Transverse colon (tissue), 4 donors: ENCODE measurements at regions not wholly inside any gene's neighbourhood (a gene's known extent, or its start where the extent isn't known, plus 50 kb on each side); places are given as distances from the start of the nearest gene placed in this dataset.

Source experiments
- DNase-seq: peaks from one replicate; pipeline ENCODE4 v3.0.0-alpha.2; 2019
- H3K27ac ChIP-seq, 4 donors: fragments of 200-600 bp; sonication (generic); 2 replicates each; pipeline ENCODE4 v1.5.1; 2016 to 2018; ENCODE audit warnings: inconsistent platforms in 4 of 4
- H3K27me3 ChIP-seq: fragments of 200-600 bp; sonication (generic); 2 replicates; pipeline ENCODE4 v1.5.1; 2017; ENCODE audit warnings: inconsistent platforms
- H3K36me3 ChIP-seq, 4 donors: fragments of 200-600 bp; sonication (generic); 2 replicates each; pipeline ENCODE4 v1.5.1; 2017 to 2019; ENCODE audit warnings: inconsistent platforms in 4 of 4
- H3K4me1 ChIP-seq, 4 donors: fragments of 200-600 bp; sonication (generic); 2 replicates each; pipeline ENCODE4 v1.5.1; 2017 to 2020; ENCODE audit warnings: inconsistent platforms in 4 of 4
- H3K4me3 ChIP-seq, 4 donors: fragments of 200-600 bp; sonication (generic); 1 replicate in 1 of 4; 2 replicates in 3 of 4; pipeline versions ENCODE4 v1.5.1 to v1.6.1; 2017 to 2019; ENCODE audit warnings: inconsistent platforms in 4 of 4
- H3K9me3 ChIP-seq, 2 donors: fragments of 200-600 bp; sonication (generic); 2 replicates each; pipeline ENCODE4 v1.5.1; 2017 to 2019; ENCODE audit warnings: inconsistent platforms in 2 of 2
- CTCF ChIP-seq, 5 experiments: fragments of 200-600 bp in 3 of 5; fragments of 450-650 bp in 2 of 5; sonication (generic) in 3 of 5; IDR thresholded peaks; 1 replicate in 2 of 5; 2 replicates in 3 of 5; pipeline ENCODE4 v1.5.1; 2016 to 2017; ENCODE audit warnings: antibody characterized with exemption in 5 of 5, inconsistent platforms in 3 of 5, mild to moderate bottlenecking in 2 of 5, moderate library complexity in 1 of 5
- EP300 ChIP-seq: sonication (generic); formaldehyde crosslinking; IDR thresholded peaks from one replicate; pipeline ENCODE4 v1.6.1; 2017; ENCODE audit warnings: antibody characterized with exemption, low read depth
- POLR2A ChIP-seq: fragments of 450-650 bp; IDR thresholded peaks from one replicate; pipeline ENCODE4 v1.6.1; 2016; ENCODE audit warnings: antibody characterized with exemption, mild to moderate bottlenecking, moderate library complexity
- POLR2AphosphoS5 ChIP-seq, 3 donors: sonication (generic); formaldehyde crosslinking; IDR thresholded peaks; one replicate each; pipeline ENCODE4 v1.6.1; 2016; ENCODE audit warnings: antibody characterized with exemption in 3 of 3
- WGBS, 2 donors: methylation state at CpG; one replicate each; pipeline ENCODE4 v1.1.5; 2018; ENCODE audit warnings: low coverage in 1 of 2; 5-methylcytosine and 5-hydroxymethylcytosine counted together
- in situ Hi-C, 4 donors: fragments of 200-750 bp; cut with MboI; loops; one replicate each; pipeline versions ENCODE4 v1.15.0 to v1.15.1; 2017; ENCODE audit warnings: low sequenced_read_pairs in 3 of 4, low pct_ligation_motif_present in 1 of 4, low pct_unique_long_range_greater_than_20kb in 1 of 4
- intact Hi-C: fragments of 100-400 bp; cut with DNase I; formaldehyde crosslinking; loops from one replicate; pipeline ENCODE4 v1.15.1; 2023; ENCODE audit warnings: low total_unique reads

GRCh38 chr15:95816591-95816990, 513.9 kb upstream of the NR2F2 start:
- no peak for DNase-seq
- TF ChIP-seq EP300 (no peak), POLR2A (no peak)
- in situ Hi-C loops (no loop called here), intact Hi-C loops (no loop called here)
- no peaks in the 10 kb centered on the region for H3K4me1 ChIP-seq
- H3K27me3 ChIP-seq: no peaks in the 10 kb centered on the region
- no peaks in the 10 kb centered on the region for H3K36me3 ChIP-seq
- no peak overlapping the region for H3K4me3 ChIP-seq
- no peaks in the 10 kb centered on the region for H3K9me3 ChIP-seq
- 86 to 95% methylated on average over 4 of the region's 4 CpGs for WGBS, 2 donors
- no peak overlapping the region for H3K27ac ChIP-seq

- in situ Hi-C loops: no loop called here
- intact Hi-C loops: no loop called here
- no peak for TF ChIP-seq EP300
- no peak for TF ChIP-seq CTCF (IDR thresholded peaks at IDR 0.05)
- no peak for TF ChIP-seq POLR2A
- no peak for TF ChIP-seq POLR2AphosphoS5 (IDR thresholded peaks at IDR 0.05)
Measured at GRCh38 chr15:95822961-95823360, 507.5 kb upstream of the NR2F2 start.

GRCh38 chr15:95825208-95825607, 505.3 kb upstream of the NR2F2 start:
- Histone ChIP-seq H3K27ac (no peak overlapping the region), H3K36me3 (no peaks in the 10 kb centered on the region), H3K27me3 (no peaks in the 10 kb centered on the region), H3K9me3 (no peaks in the 10 kb centered on the region), H3K4me1 (no peaks in the 10 kb centered on the region), H3K4me3 (no peak overlapping the region)
- intact Hi-C loops (no loop called here), in situ Hi-C loops (no loop called here)
- no peak for DNase-seq
- no peak for TF ChIP-seq POLR2AphosphoS5 (IDR thresholded peaks at IDR 0.05)
- no peak for TF ChIP-seq CTCF (IDR thresholded peaks at IDR 0.05)
- no peak for TF ChIP-seq POLR2A
- TF ChIP-seq EP300: no peak
- 74 to 86% methylated on average over 2 of the region's 2 CpGs for WGBS, 2 donors

More at GRCh38 chr15:95822961-95823360, 507.5 kb upstream of the NR2F2 start:
- H3K4me3 ChIP-seq: no peak overlapping the region
- H3K36me3 ChIP-seq: no peaks in the 10 kb centered on the region
- H3K27ac ChIP-seq: no peak overlapping the region
- no peak for DNase-seq
- WGBS, 2 donors: 38 to 72% methylated on average over 3 to 7 of the region's 7 CpGs
- H3K27me3 ChIP-seq: no peaks in the 10 kb centered on the region
- no peaks in the 10 kb centered on the region for H3K9me3 ChIP-seq
- no peaks in the 10 kb centered on the region for H3K4me1 ChIP-seq

GRCh38 chr15:95825671-95826411, 504.7 kb upstream of the NR2F2 start:
- H3K27ac ChIP-seq: no peak overlapping the region
- H3K9me3 ChIP-seq: no peaks in the 10 kb centered on the region
- intact Hi-C loops: no loop called here
- no peak for DNase-seq
- in situ Hi-C loops: no loop called here
- TF ChIP-seq POLR2AphosphoS5 (IDR thresholded peaks at IDR 0.05): no peak
- TF ChIP-seq CTCF (IDR thresholded peaks at IDR 0.05): no peak
- TF ChIP-seq POLR2A: no peak
- TF ChIP-seq EP300: no peak
- no peaks in the 10 kb centered on the region for H3K4me1 ChIP-seq
- 52 to 54% methylated on average over 4 to 8 of the region's 8 CpGs for WGBS, 2 donors
- H3K4me3 ChIP-seq: no peak overlapping the region
- H3K27me3 ChIP-seq: no peaks in the 10 kb centered on the region
- no peaks in the 10 kb centered on the region for H3K36me3 ChIP-seq
